NCI-H524 (cell line): ENCODE measurements at regions not wholly inside any gene's neighbourhood (a gene's known extent, or its start where the extent isn't known, plus 50 kb on each side); places are given as distances from the start of the nearest gene placed in this dataset.

ENCODE experiments used
- DNase-seq, 2 experiments: peaks; one replicate each; lab custom pipeline; 2025; lab: John Stamatoyannopoulos, UW

GRCh38 chr1:232194424-232194823, 435.5 kb downstream of the SIPA1L2 start:
- DNase-seq = no peak

GRCh38 chr1:232193451-232193783, 436.5 kb downstream of the SIPA1L2 start:
- peak in 1 of 2 experiments; percentile 15 for DNase-seq

GRCh38 chr1:232192781-232193450, 437.0 kb downstream of the SIPA1L2 start:
- no peak for DNase-seq

- DNase-seq = no peak
These were observed 438.4 kb downstream of the SIPA1L2 start for GRCh38 chr1:232191560-232191959.

GRCh38 chr1:232188318-232188717, 441.6 kb downstream of the SIPA1L2 start:
- DNase-seq = no peak

GRCh38 chr1:232186931-232187330, 443.0 kb downstream of the SIPA1L2 start:
- peak; percentile 41 to 84 for DNase-seq

- DNase-seq = no peak
These were observed 445.1 kb downstream of the SIPA1L2 start for GRCh38 chr1:232184561-232185530.

- DNase-seq = peak in 1 of 2 experiments; percentile 23
These were observed 446.1 kb downstream of the SIPA1L2 start for GRCh38 chr1:232183802-232184201.

- DNase-seq = no peak
These were observed 446.6 kb downstream of the SIPA1L2 start for GRCh38 chr1:232183266-232183800.

- DNase-seq = no peak
These were observed 447.7 kb downstream of the SIPA1L2 start for GRCh38 chr1:232182236-232182635.

- no peak for DNase-seq
These were observed 449.2 kb downstream of the SIPA1L2 start for GRCh38 chr1:232180779-232181136.

- no peak for DNase-seq
These were observed 449.8 kb downstream of the SIPA1L2 start for GRCh38 chr1:232179896-232180778.

- no peak for DNase-seq
These were observed 451.7 kb downstream of the SIPA1L2 start for GRCh38 chr1:232178191-232178590.

GRCh38 chr1:232177438-232177837, 452.5 kb downstream of the SIPA1L2 start:
- no peak for DNase-seq

- DNase-seq = no peak
These were observed 453.7 kb downstream of the SIPA1L2 start for GRCh38 chr1:232176222-232176621.

GRCh38 chr1:232174306-232174705, 455.6 kb downstream of the SIPA1L2 start:
- DNase-seq = peak; percentile 67 to 80

- DNase-seq = no peak
These were observed 457.4 kb downstream of the SIPA1L2 start for GRCh38 chr1:232172563-232172962.

GRCh38 chr1:232170909-232171308, 459.0 kb downstream of the SIPA1L2 start:
- no peak for DNase-seq

- no peak for DNase-seq
These were observed 460.5 kb downstream of the SIPA1L2 start for GRCh38 chr1:232169436-232169835.

GRCh38 chr1:232168508-232168907, 461.4 kb downstream of the SIPA1L2 start:
- no peak for DNase-seq

- DNase-seq = no peak
These were observed 463.0 kb downstream of the SIPA1L2 start for GRCh38 chr1:232166942-232167341.
